ENCODE measurements at regions not wholly inside any gene's neighbourhood (a gene's known extent, or its start where the extent isn't known, plus 50 kb on each side); places are given as distances from the start of the nearest gene placed in this dataset.

DNA sequence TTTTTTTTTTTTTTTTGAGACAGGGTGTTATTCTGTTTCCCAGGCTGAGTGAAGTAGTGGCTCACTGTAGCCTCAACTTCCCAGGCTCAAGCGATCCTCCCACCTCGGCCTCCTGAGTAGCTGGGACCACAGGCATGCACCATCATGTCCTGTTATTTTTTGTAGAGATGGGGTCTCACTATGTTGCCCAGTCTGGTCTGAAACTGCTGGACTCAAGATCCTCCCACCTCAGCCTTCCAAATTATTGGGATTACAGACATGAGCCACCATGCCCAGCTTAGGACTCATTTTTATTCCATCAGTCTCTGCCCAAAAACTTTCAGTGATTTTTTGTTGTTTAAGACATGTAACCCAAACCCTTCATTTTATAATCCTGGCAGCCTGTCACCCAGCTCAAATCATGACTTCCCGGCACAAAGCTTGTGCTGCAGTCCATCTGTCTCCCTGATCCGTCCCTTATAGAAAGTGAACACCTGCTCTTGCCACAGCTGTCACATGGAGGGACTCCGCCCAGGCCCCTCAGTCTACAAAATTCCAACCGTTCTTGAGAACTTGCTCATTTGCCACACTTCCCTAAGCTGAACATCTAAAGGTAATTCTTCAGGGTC, 183.9 kb upstream of the JARID2 start:
- no peak overlapping the region for H3K4me3 Mint-ChIP-seq
- H3K4me1 Mint-ChIP-seq: peaks cover 27% of the 10 kb centered on the region
- H3K27ac Mint-ChIP-seq: no peak overlapping the region
- TF ChIP-seq CTCF (IDR thresholded peaks at IDR 0.05; ENCODE audit: unreplicated experiment): no peak
- no peaks in the 10 kb centered on the region for H3K9me3 Mint-ChIP-seq
- H3K27me3 Mint-ChIP-seq (ENCODE audit: low read depth): no peaks in the 10 kb centered on the region
- DNase-seq (ENCODE audit: low spot score in 2 of 2, unreplicated experiment in 2 of 2): no peak
- H3K36me3 Mint-ChIP-seq: no peaks in the 10 kb centered on the region

DNA sequence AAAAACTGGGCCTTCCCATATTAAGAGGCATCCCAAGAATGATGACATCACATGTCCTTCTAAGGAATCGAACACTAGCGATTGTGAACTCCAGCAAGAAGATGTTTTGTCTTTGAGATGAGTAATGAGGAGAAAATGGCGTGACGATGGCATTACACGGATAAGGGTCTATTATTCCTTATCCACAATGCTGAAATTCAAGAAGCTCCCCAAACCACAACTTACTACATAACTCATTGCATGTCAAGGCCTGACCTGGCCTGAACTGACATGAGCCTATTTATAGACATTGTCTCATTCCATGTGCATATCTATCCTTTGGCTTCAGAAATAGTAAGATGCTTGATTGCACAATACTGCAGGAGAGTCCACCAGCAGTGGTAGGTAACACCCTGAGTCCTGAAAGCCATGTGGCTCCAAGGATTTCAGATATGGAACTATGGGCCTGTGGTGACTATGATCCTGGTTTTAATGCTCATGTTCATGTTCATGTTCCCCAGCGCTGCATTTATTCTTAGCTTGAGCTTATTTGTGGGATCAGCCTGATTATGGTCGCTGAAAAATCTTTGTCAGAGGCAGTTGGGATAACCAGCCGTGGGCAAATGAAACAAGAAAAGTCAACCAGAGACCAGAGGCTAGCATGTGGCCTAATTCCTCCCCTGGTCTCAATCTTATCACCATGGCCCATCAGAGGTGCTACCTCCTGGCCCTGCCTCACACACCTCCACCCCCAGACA, 183.2 kb upstream of the JARID2 start:
- TF ChIP-seq CTCF (IDR thresholded peaks at IDR 0.05; ENCODE audit: unreplicated experiment): no peak
- Mint-ChIP-seq H3K9me3 (no peaks in the 10 kb centered on the region), H3K36me3 (no peaks in the 10 kb centered on the region), H3K4me3 (no peak overlapping the region), H3K27ac (no peak overlapping the region), H3K27me3 (ENCODE audit: low read depth) (no peaks in the 10 kb centered on the region), H3K4me1 (peaks cover 29% of the 10 kb centered on the region)
- no peak for DNase-seq (ENCODE audit: low spot score in 2 of 2, unreplicated experiment in 2 of 2)

DNA sequence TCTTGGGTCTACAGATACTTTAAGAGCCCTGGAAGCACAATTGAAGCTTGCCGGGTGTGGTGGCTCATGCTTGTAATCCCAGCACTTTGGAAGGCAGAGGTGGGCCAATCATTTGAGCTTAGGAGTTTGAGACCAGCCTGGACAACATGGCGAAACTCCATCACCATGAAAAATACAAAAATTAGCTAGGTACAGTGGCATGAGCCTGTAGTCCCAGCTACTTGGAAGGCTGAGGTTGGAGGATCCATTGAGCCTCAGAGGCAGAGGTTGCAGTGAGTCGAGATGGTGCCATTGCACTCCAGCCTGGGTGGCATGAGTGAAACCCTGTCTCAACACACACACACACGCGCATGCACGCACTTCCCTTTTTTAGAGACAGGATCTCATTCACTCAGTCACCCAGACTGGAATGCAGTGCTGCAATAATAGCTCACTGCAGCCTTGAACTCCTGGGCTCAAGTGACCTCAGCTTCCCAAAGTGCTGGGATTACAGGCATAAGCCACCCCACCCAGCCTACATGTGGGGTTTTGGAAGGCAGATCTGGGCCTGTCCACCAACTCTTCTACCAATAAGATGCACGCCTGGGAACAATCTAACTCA, 182.5 kb upstream of the JARID2 start:
- no peak for TF ChIP-seq CTCF (IDR thresholded peaks at IDR 0.05; ENCODE audit: unreplicated experiment)
- Mint-ChIP-seq H3K4me3 (no peak overlapping the region), H3K27me3 (ENCODE audit: low read depth) (no peaks in the 10 kb centered on the region), H3K36me3 (no peaks in the 10 kb centered on the region), H3K27ac (no peak overlapping the region), H3K4me1 (peaks cover 26% of the 10 kb centered on the region), H3K9me3 (no peaks in the 10 kb centered on the region)
- no peak for DNase-seq (ENCODE audit: low spot score in 2 of 2, unreplicated experiment in 2 of 2)

GRCh38 chr6:15065261-15065989, 180.4 kb upstream of the JARID2 start:
- H3K36me3 Mint-ChIP-seq: no peaks in the 10 kb centered on the region
- H3K27me3 Mint-ChIP-seq (ENCODE audit: low read depth): no peaks in the 10 kb centered on the region
- H3K4me3 Mint-ChIP-seq: no peak overlapping the region
- H3K4me1 Mint-ChIP-seq: peaks cover 31% of the 10 kb centered on the region
- no peak for TF ChIP-seq CTCF (IDR thresholded peaks at IDR 0.05; ENCODE audit: unreplicated experiment)
- H3K27ac Mint-ChIP-seq: peak overlapping the region; percentile 73
- DNase-seq (ENCODE audit: low spot score in 2 of 2, unreplicated experiment in 2 of 2): no peak
- H3K9me3 Mint-ChIP-seq: no peaks in the 10 kb centered on the region

DNA sequence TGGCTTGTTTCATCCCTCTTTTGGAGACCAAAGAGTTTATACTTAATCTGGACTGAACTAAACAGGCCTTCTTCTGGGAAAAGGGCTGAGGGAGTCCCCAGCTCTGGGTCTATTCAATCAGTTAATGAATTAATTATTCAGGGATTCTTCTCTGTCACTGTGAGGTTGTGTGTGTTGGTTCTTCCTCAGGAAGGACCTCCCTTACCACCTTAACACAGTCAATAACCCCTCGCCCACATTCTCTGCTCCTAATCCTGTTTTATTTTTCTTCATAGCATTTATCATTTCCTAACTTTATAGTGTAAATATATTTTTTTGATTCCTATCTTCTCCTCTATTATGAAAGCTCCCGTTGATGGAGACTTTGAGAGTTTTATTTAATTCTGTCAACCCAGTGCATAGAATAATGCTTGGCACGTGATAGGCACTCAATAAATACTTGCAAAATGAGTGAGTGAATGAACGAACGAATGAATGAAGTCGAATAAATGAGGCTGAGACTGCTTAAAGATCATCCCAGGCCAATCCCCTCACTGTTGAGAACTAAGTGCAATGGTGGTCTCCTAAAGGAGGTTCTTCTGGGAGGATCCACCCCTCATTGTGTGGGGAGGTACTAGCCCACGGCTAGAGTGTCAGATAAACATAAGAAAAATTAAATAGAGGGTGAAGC, 179.6 kb upstream of the JARID2 start:
- Mint-ChIP-seq H3K4me3 (no peak overlapping the region), H3K36me3 (no peaks in the 10 kb centered on the region), H3K4me1 (peaks cover 31% of the 10 kb centered on the region), H3K9me3 (no peaks in the 10 kb centered on the region), H3K27ac (peak overlapping the region; percentile 73), H3K27me3 (ENCODE audit: low read depth) (no peaks in the 10 kb centered on the region)
- DNase-seq (ENCODE audit: low spot score in 2 of 2, unreplicated experiment in 2 of 2): no peak
- no peak for TF ChIP-seq CTCF (IDR thresholded peaks at IDR 0.05; ENCODE audit: unreplicated experiment)
